Activated CD4-positive, alpha-beta memory T cell treated with anti-CD3 and anti-CD28 coated beads, Interleukin-2, amount 10 ng/mL, durations not matched to agents 7 days and 5 days (primary cell): ENCODE measurements at regions not wholly inside any gene's neighbourhood (a gene's known extent, or its start where the extent isn't known, plus 50 kb on each side); places are given as distances from the start of the nearest gene placed in this dataset.
"Not testable (repeated sequence)": the region's sequence is repeated elsewhere in the genome, so short reads cannot be mapped to it uniquely, and the experiment has no call there.

Experiments used
- CTCF ChIA-PET: fragments of 350-600 bp; sonication (Branson Sonifier 250); formaldehyde crosslinking; loops from one replicate; lab custom pipeline; 2021; ENCODE audit warnings: antibody characterized with exemption, inconsistent platforms; lab: Charles Lee
- POLR2A ChIA-PET: fragments of 350-600 bp; sonication (Branson Sonifier 250); formaldehyde crosslinking; loops from one replicate; lab custom pipeline; 2021; ENCODE audit warnings: antibody characterized with exemption; lab: Charles Lee
- DNase-seq: peaks from one replicate; pipeline ENCODE4 v3.0.0-alpha.2; 2020
- H3K27ac Mint-ChIP-seq: one replicate; pipeline ENCODE4 v1.8.0; 2021; ENCODE audit warnings: mild to moderate bottlenecking, mixed read lengths
- H3K27me3 Mint-ChIP-seq: one replicate; pipeline ENCODE4 v1.8.0; 2021; ENCODE audit warnings: mixed read lengths
- H3K36me3 Mint-ChIP-seq: one replicate; pipeline ENCODE4 v1.8.0; 2021; ENCODE audit warnings: low read depth, mixed read lengths
- H3K4me1 Mint-ChIP-seq: one replicate; pipeline ENCODE4 v1.8.0; 2021; ENCODE audit warnings: mixed read lengths
- H3K4me3 Mint-ChIP-seq: one replicate; pipeline ENCODE4 v1.8.0; 2021; ENCODE audit warnings: mild to moderate bottlenecking, mixed read lengths
- H3K9me3 Mint-ChIP-seq: one replicate; pipeline ENCODE4 v1.8.0; 2021; ENCODE audit warnings: mixed read lengths

- CTCF ChIA-PET, H3K4me3 Mint-ChIP-seq, POLR2A ChIA-PET, H3K27me3 Mint-ChIP-seq, H3K4me1 Mint-ChIP-seq, H3K36me3 Mint-ChIP-seq, DNase-seq, H3K27ac Mint-ChIP-seq, H3K9me3 Mint-ChIP-seq: not testable (repeated sequence)
Measured at GRCh38 chr1:146883190-146883589, 54.9 kb upstream of the NBPF12 start.

GRCh38 chr1:146881096-146881495, 57.0 kb upstream of the NBPF12 start:
- H3K27ac Mint-ChIP-seq, H3K4me1 Mint-ChIP-seq, DNase-seq, H3K9me3 Mint-ChIP-seq, H3K36me3 Mint-ChIP-seq, CTCF ChIA-PET, H3K4me3 Mint-ChIP-seq, H3K27me3 Mint-ChIP-seq, POLR2A ChIA-PET: not testable (repeated sequence)

GRCh38 chr1:146863799-146864319, 74.3 kb upstream of the NBPF12 start:
- H3K4me3 Mint-ChIP-seq, H3K27ac Mint-ChIP-seq, DNase-seq, H3K27me3 Mint-ChIP-seq, POLR2A ChIA-PET, H3K9me3 Mint-ChIP-seq, CTCF ChIA-PET, H3K4me1 Mint-ChIP-seq, H3K36me3 Mint-ChIP-seq: not testable (repeated sequence)

- H3K27ac Mint-ChIP-seq, H3K27me3 Mint-ChIP-seq, CTCF ChIA-PET, H3K36me3 Mint-ChIP-seq, H3K9me3 Mint-ChIP-seq, H3K4me3 Mint-ChIP-seq, POLR2A ChIA-PET, DNase-seq, H3K4me1 Mint-ChIP-seq: not testable (repeated sequence)
Measured at GRCh38 chr1:146853147-146853546, 85.0 kb upstream of the NBPF12 start.

GRCh38 chr1:146850352-146850889, 87.7 kb upstream of the NBPF12 start:
- H3K4me1 Mint-ChIP-seq, H3K36me3 Mint-ChIP-seq, DNase-seq, H3K4me3 Mint-ChIP-seq, H3K9me3 Mint-ChIP-seq, POLR2A ChIA-PET, H3K27ac Mint-ChIP-seq, CTCF ChIA-PET, H3K27me3 Mint-ChIP-seq: not testable (repeated sequence)

- H3K9me3 Mint-ChIP-seq, POLR2A ChIA-PET, CTCF ChIA-PET, H3K4me1 Mint-ChIP-seq, H3K4me3 Mint-ChIP-seq, H3K27me3 Mint-ChIP-seq, H3K27ac Mint-ChIP-seq, DNase-seq, H3K36me3 Mint-ChIP-seq: not testable (repeated sequence)
Measured at GRCh38 chr1:146838725-146839124, 99.4 kb upstream of the NBPF12 start.

- H3K27ac Mint-ChIP-seq, H3K27me3 Mint-ChIP-seq, H3K4me3 Mint-ChIP-seq, H3K9me3 Mint-ChIP-seq, POLR2A ChIA-PET, H3K4me1 Mint-ChIP-seq, H3K36me3 Mint-ChIP-seq, DNase-seq, CTCF ChIA-PET: not testable (repeated sequence)
Measured at GRCh38 chr1:146826957-146827356, 111.2 kb upstream of the NBPF12 start.

GRCh38 chr1:146794236-146794635, 143.9 kb upstream of the NBPF12 start:
- POLR2A ChIA-PET, CTCF ChIA-PET, H3K4me1 Mint-ChIP-seq, H3K9me3 Mint-ChIP-seq, H3K27ac Mint-ChIP-seq, H3K27me3 Mint-ChIP-seq, DNase-seq, H3K36me3 Mint-ChIP-seq, H3K4me3 Mint-ChIP-seq: not testable (repeated sequence)

GRCh38 chr1:146792725-146793124, 145.4 kb upstream of the NBPF12 start:
- CTCF ChIA-PET, POLR2A ChIA-PET, H3K27me3 Mint-ChIP-seq, DNase-seq, H3K36me3 Mint-ChIP-seq, H3K4me1 Mint-ChIP-seq, H3K4me3 Mint-ChIP-seq, H3K27ac Mint-ChIP-seq, H3K9me3 Mint-ChIP-seq: not testable (repeated sequence)

- H3K4me1 Mint-ChIP-seq, H3K27me3 Mint-ChIP-seq, H3K9me3 Mint-ChIP-seq, H3K4me3 Mint-ChIP-seq, POLR2A ChIA-PET, CTCF ChIA-PET, H3K36me3 Mint-ChIP-seq, H3K27ac Mint-ChIP-seq, DNase-seq: not testable (repeated sequence)
Measured at GRCh38 chr1:146784212-146784940, 153.7 kb upstream of the NBPF12 start.

GRCh38 chr1:146781235-146781634, 156.9 kb upstream of the NBPF12 start:
- H3K27me3 Mint-ChIP-seq, H3K36me3 Mint-ChIP-seq, H3K9me3 Mint-ChIP-seq, H3K27ac Mint-ChIP-seq, POLR2A ChIA-PET, H3K4me3 Mint-ChIP-seq, DNase-seq, H3K4me1 Mint-ChIP-seq, CTCF ChIA-PET: not testable (repeated sequence)

- CTCF ChIA-PET, H3K36me3 Mint-ChIP-seq, H3K4me1 Mint-ChIP-seq, POLR2A ChIA-PET, H3K27ac Mint-ChIP-seq, H3K4me3 Mint-ChIP-seq, H3K27me3 Mint-ChIP-seq, DNase-seq, H3K9me3 Mint-ChIP-seq: not testable (repeated sequence)
Measured at GRCh38 chr1:146777826-146778602, 160.1 kb upstream of the NBPF12 start.

- H3K9me3 Mint-ChIP-seq, H3K27ac Mint-ChIP-seq, H3K27me3 Mint-ChIP-seq, CTCF ChIA-PET, H3K36me3 Mint-ChIP-seq, DNase-seq, POLR2A ChIA-PET, H3K4me1 Mint-ChIP-seq, H3K4me3 Mint-ChIP-seq: not testable (repeated sequence)
Measured at GRCh38 chr1:146774988-146775387, 163.1 kb upstream of the NBPF12 start.
